ENCODE measurements at regions not wholly inside any gene's neighbourhood (a gene's known extent, or its start where the extent isn't known, plus 50 kb on each side); places are given as distances from the start of the nearest gene placed in this dataset.

DNA sequence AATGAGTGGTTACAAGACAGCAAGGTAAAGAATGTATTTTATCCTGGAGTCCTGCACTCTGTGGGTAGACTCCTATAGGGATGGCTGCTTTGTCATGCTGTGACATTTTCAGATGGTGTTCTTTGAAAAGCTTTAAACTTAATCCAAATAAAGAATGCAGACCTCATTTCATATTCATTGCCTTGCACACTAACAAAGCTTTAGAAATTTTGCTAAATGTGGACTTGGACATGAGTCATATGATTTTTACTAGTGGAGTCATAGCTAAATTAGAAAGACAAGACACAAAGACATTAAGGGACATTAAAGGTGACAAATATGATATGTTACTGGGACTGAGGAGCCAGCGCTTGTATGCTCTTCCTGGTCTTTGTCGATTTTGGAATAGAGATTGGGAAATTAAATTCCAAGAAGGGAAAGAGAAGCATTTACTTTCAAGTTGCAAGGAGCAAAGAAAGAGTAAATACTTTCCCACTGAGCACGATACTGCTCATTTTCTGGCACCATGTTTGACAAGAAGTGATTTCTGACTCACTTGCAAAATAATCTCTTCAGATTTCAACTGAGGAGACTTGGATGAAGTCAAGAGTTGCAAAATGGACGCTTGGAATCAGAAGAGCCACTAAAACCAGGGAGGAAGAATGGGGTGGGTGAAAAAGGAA lies 152.9 kb upstream of the MYOCD start:
- Histone ChIP-seq H3K4me3 (ENCODE audit: low read depth in 1 of 2, low read length in 2 of 2) (no peak overlapping the region), H3K27me3 (ENCODE audit: control insufficient read depth in 1 of 2, insufficient read depth in 2 of 2, low read length in 2 of 2) (no peaks in the 10 kb centered on the region), H3K27ac (ENCODE audit: low read depth, low read length) (no peak overlapping the region), H3K9me3 (ENCODE audit: low read length) (no peaks in the 10 kb centered on the region), H3K4me1 (ENCODE audit: insufficient read depth, low read length) (peaks cover 26% of the 10 kb centered on the region), H3K9ac (ENCODE audit: low read length) (no peak overlapping the region), H3K36me3 (ENCODE audit: insufficient read depth, low read length) (no peaks in the 10 kb centered on the region)

DNA sequence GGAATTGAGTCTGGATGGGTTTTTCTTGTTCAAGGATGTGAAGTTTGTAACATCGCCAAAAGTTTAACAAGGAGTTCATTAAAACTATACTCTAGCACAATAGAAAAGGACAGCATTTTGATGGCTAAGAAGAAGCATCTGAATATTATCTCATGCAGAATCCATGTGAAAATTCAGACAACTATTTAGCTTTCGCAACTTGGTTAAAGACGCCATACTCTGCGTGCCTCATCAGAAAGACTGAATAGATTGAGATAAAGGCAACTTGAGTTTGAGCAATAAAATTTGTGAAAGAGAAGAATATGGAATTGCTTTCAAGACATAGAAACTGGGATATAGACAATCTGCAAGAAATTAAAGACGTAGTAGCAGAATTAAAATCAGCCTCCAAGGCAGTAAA lies 151.1 kb upstream of the MYOCD start:
- Histone ChIP-seq H3K9ac (ENCODE audit: low read length) (no peak overlapping the region), H3K27ac (ENCODE audit: low read depth, low read length) (peak overlapping the region; percentile 5), H3K4me1 (ENCODE audit: insufficient read depth, low read length) (peaks cover 26% of the 10 kb centered on the region), H3K4me3 (ENCODE audit: low read depth in 1 of 2, low read length in 2 of 2) (no peak overlapping the region), H3K9me3 (ENCODE audit: low read length) (no peaks in the 10 kb centered on the region), H3K27me3 (ENCODE audit: control insufficient read depth in 1 of 2, insufficient read depth in 2 of 2, low read length in 2 of 2) (no peaks in the 10 kb centered on the region), H3K36me3 (ENCODE audit: insufficient read depth, low read length) (no peaks in the 10 kb centered on the region)

DNA sequence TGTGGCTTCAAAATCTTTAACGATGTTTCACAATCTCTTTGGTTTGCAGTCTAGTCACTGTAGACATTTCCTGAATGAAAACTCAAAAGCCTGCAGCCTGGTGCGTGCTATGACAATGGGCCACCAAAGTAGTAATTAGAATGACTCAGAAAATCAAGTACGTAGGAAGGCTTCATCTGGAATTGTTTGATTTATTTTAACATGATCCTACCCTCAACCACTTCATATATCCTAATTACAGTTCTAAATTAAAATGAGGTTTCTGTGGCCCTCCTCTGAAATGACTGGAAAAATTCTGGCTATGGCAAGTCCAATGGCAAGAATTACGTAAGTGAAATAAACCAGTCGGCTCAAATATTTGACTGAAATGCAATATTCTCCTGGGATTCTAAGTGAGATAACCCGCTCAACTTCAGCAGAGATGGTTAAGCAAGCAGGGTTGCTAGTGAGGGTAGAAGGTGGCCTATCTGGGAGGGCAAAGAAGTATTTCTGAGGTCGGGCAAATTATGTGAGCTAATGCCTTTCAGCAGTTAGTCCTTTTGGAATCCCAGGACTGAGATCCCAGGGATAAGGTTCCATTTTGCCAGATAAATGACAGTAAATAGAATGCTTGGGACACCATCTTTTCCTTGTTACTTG lies 145.6 kb upstream of the MYOCD start:
- Histone ChIP-seq H3K4me3 (ENCODE audit: low read depth in 1 of 2, low read length in 2 of 2) (no peak overlapping the region), H3K27ac (ENCODE audit: low read depth, low read length) (peak overlapping the region; percentile 38), H3K27me3 (ENCODE audit: control insufficient read depth in 1 of 2, insufficient read depth in 2 of 2, low read length in 2 of 2) (no peaks in the 10 kb centered on the region), H3K4me1 (ENCODE audit: insufficient read depth, low read length) (peaks cover 35% of the 10 kb centered on the region), H3K9me3 (ENCODE audit: low read length) (no peaks in the 10 kb centered on the region), H3K36me3 (ENCODE audit: insufficient read depth, low read length) (no peaks in the 10 kb centered on the region), H3K9ac (ENCODE audit: low read length) (no peak overlapping the region)

DNA sequence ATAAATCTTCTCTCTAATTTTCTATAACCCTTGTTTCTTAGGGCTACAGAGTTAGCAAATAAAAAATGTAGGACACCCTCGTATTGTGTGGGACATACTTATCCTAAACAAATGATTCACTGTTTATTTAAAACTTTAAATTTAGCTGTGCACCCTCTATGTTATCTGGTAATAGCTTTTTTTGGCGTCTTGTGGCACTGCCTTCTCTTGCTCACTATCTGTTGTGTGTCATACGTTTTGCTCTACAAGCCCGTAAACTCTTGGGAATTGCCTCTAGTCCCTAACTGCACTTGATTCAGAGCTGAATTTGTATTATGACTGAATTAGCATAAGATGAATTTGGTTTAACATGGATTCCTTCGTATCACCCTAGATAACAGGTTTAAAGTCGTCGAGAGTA lies 144.3 kb upstream of the MYOCD start:
- Histone ChIP-seq H3K4me1 (ENCODE audit: insufficient read depth, low read length) (peaks cover 29% of the 10 kb centered on the region), H3K4me3 (ENCODE audit: low read depth in 1 of 2, low read length in 2 of 2) (no peak overlapping the region), H3K27ac (ENCODE audit: low read depth, low read length) (peak overlapping the region; percentile 6), H3K36me3 (ENCODE audit: insufficient read depth, low read length) (no peaks in the 10 kb centered on the region), H3K9ac (ENCODE audit: low read length) (no peak overlapping the region), H3K27me3 (ENCODE audit: control insufficient read depth in 1 of 2, insufficient read depth in 2 of 2, low read length in 2 of 2) (no peaks in the 10 kb centered on the region), H3K9me3 (ENCODE audit: low read length) (no peaks in the 10 kb centered on the region)

DNA sequence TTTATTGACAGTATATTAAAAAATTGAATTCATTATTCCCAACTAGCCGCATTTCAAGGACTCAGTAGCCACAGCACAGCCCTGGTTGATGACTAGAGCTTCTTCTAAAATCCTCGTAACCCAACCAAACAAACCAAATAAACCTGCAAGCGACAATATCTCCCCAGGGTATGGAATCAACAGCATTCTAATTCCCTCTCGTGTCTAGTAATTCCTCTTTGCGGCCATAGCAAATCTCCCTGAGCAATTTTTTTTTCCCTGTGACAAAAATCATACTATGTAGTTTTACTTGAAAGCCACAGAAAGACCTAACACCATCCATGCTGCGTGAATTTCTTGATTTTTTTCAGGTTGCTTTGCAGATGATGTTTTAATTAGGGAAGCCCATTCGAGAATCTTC lies 143.4 kb upstream of the MYOCD start:
- H3K27me3 ChIP-seq (ENCODE audit: control insufficient read depth in 1 of 2, insufficient read depth in 2 of 2, low read length in 2 of 2): no peaks in the 10 kb centered on the region
- no peaks in the 10 kb centered on the region for H3K36me3 ChIP-seq (ENCODE audit: insufficient read depth, low read length)
- H3K9me3 ChIP-seq (ENCODE audit: low read length): no peaks in the 10 kb centered on the region
- no peak overlapping the region for H3K9ac ChIP-seq (ENCODE audit: low read length)
- H3K4me1 ChIP-seq (ENCODE audit: insufficient read depth, low read length): peaks cover 29% of the 10 kb centered on the region
- H3K4me3 ChIP-seq (ENCODE audit: low read depth in 1 of 2, low read length in 2 of 2): peak overlapping the region in 1 of 2 donors; percentile 36
- H3K27ac ChIP-seq (ENCODE audit: low read depth, low read length): peak overlapping the region; percentile 46

DNA sequence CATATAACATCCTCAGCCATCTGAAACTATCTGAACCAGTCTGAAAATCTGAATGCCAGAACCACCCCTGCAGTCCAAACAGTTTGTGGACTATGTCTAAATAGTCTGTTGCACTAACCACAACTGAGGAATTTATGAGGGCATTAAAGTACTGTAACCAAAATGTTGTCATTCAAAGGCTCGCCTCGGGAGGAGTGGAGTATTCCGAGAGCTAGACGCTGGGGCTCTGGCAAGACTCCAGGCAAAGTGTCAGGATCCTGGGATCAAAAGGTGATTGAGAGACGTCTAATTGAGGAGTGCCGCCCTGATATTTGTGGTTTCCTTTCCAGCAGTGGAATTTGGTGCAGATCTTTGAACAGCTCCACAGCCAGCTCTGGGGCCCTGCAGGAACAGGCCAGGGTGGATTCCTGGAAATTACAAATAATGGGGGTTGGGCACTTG lies 142.9 kb upstream of the MYOCD start:
- H3K9ac ChIP-seq (ENCODE audit: low read length): no peak overlapping the region
- peak overlapping the region in 1 of 2 donors; percentile 36 for H3K4me3 ChIP-seq (ENCODE audit: low read depth in 1 of 2, low read length in 2 of 2)
- H3K27ac ChIP-seq (ENCODE audit: low read depth, low read length): peak overlapping the region; percentile 46
- H3K9me3 ChIP-seq (ENCODE audit: low read length): no peaks in the 10 kb centered on the region
- no peaks in the 10 kb centered on the region for H3K27me3 ChIP-seq (ENCODE audit: control insufficient read depth in 1 of 2, insufficient read depth in 2 of 2, low read length in 2 of 2)
- peaks cover 29% of the 10 kb centered on the region for H3K4me1 ChIP-seq (ENCODE audit: insufficient read depth, low read length)
- no peaks in the 10 kb centered on the region for H3K36me3 ChIP-seq (ENCODE audit: insufficient read depth, low read length)

DNA sequence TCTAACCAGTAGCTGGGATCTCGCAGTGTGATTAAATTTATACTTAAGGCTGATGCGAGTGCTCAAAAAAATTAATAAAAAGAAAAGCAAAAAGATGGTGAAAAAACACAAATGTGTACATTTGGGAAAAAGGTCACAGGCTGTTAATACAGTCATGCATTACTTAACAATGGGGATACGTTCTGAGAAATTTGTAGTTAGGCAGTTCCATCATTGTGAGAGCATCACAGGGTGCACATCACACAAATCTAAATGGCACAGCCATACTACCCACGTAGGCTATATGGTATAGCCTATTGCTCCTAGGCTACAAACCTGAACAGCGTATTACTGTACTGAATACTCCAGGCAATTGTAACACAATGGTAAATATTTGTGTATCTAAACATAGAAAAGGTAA lies 142.4 kb upstream of the MYOCD start:
- H3K36me3 ChIP-seq (ENCODE audit: insufficient read depth, low read length): no peaks in the 10 kb centered on the region
- no peak overlapping the region for H3K9ac ChIP-seq (ENCODE audit: low read length)
- no peaks in the 10 kb centered on the region for H3K27me3 ChIP-seq (ENCODE audit: control insufficient read depth in 1 of 2, insufficient read depth in 2 of 2, low read length in 2 of 2)
- no peak overlapping the region for H3K27ac ChIP-seq (ENCODE audit: low read depth, low read length)
- H3K4me3 ChIP-seq (ENCODE audit: low read depth in 1 of 2, low read length in 2 of 2): no peak overlapping the region
- no peaks in the 10 kb centered on the region for H3K9me3 ChIP-seq (ENCODE audit: low read length)
- H3K4me1 ChIP-seq (ENCODE audit: insufficient read depth, low read length): peaks cover 29% of the 10 kb centered on the region

DNA sequence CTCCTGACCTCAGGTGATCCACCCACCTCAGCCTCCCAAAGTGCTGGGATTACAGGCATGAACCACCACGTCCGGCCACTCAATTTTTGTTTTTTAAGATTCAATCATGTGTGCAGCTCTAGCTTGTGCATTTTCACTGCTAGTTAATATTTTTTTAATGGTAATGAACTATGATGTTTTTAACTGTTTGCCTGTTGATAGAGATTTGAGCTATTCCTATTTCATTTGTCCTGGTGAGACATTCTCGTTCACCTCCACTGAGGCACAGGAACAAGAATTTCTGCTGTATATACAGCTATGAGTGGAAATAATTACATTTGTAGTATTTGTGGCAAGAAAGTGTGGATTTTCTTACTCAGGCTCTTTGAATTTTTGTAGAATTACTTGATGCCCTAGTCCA lies 137.7 kb upstream of the MYOCD start:
- Histone ChIP-seq H3K9me3 (ENCODE audit: low read length) (no peaks in the 10 kb centered on the region), H3K27me3 (ENCODE audit: control insufficient read depth in 1 of 2, insufficient read depth in 2 of 2, low read length in 2 of 2) (no peaks in the 10 kb centered on the region), H3K4me3 (ENCODE audit: low read depth in 1 of 2, low read length in 2 of 2) (no peak overlapping the region), H3K36me3 (ENCODE audit: insufficient read depth, low read length) (no peaks in the 10 kb centered on the region), H3K4me1 (ENCODE audit: insufficient read depth, low read length) (peaks cover 4% of the 10 kb centered on the region), H3K9ac (ENCODE audit: low read length) (no peak overlapping the region), H3K27ac (ENCODE audit: low read depth, low read length) (no peak overlapping the region)

DNA sequence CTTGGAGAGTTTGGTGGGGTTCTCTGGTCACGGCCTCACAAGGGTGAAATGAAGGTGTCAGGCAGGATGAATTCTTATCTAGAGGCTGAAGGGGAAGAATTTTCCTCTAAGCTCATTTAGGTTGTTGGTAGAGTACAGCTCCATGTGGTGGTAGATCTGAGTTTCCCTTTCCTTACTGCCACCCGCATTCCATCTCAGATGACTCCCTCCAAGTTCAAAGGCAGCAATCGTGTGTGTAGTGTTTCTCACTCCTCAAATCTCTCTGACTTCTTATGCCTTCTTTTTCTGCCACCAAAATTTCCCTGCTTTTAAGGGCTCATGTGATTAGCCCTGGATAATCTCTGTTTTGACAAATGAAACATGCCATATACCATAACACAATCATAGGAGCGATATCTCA lies 135.5 kb upstream of the MYOCD start:
- Histone ChIP-seq H3K9ac (ENCODE audit: low read length) (no peak overlapping the region), H3K36me3 (ENCODE audit: insufficient read depth, low read length) (no peaks in the 10 kb centered on the region), H3K4me3 (ENCODE audit: low read depth in 1 of 2, low read length in 2 of 2) (no peak overlapping the region), H3K27ac (ENCODE audit: low read depth, low read length) (no peak overlapping the region), H3K27me3 (ENCODE audit: control insufficient read depth in 1 of 2, insufficient read depth in 2 of 2, low read length in 2 of 2) (no peaks in the 10 kb centered on the region), H3K9me3 (ENCODE audit: low read length) (no peaks in the 10 kb centered on the region), H3K4me1 (ENCODE audit: insufficient read depth, low read length) (peaks cover under 1% of the 10 kb centered on the region)

DNA sequence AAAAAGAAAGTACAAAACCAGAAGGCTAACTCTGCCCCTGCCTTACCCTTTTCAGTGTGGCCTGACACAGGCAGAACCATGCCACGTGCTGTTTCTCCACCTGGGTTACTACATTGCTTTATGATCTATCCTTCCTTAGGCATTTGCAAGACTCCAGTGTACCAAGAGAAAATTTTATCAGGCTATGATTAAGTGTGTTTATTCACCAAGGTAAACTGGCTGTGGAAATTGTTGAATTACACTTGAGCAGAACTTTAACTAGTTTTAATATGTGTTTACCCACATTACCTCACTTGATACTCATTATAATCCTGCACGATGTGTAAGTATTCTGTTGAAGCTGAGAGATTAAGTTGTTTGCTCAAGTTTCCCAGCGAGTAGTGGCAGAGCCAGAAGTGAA lies 129.7 kb upstream of the MYOCD start:
- Histone ChIP-seq H3K4me3 (ENCODE audit: low read depth in 1 of 2, low read length in 2 of 2) (no peak overlapping the region), H3K4me1 (ENCODE audit: insufficient read depth, low read length) (peaks cover 6% of the 10 kb centered on the region), H3K9ac (ENCODE audit: low read length) (no peak overlapping the region), H3K27me3 (ENCODE audit: control insufficient read depth in 1 of 2, insufficient read depth in 2 of 2, low read length in 2 of 2) (no peaks in the 10 kb centered on the region), H3K27ac (ENCODE audit: low read depth, low read length) (peak overlapping the region; percentile 12), H3K9me3 (ENCODE audit: low read length) (no peaks in the 10 kb centered on the region), H3K36me3 (ENCODE audit: insufficient read depth, low read length) (no peaks in the 10 kb centered on the region)

DNA sequence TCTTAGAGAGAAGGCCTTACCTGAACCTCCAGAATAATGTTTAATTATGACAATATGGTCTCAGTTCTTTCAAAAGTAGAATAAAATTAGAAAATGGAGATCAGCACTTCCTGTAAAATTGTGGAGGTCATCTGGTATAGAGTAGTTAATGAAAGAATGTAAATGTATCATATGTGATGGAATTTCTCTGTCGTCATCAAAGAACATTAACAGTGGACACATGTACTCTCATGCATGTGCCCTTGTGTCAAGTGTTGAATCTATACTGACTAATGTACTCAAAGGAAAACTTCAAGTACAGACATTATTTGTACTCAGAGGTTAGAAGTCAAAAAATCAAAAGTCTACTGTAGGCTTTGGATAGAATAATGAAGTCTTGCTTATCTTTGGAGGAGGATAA lies 129.2 kb upstream of the MYOCD start:
- H3K4me1 ChIP-seq (ENCODE audit: insufficient read depth, low read length): peaks cover 6% of the 10 kb centered on the region
- H3K9me3 ChIP-seq (ENCODE audit: low read length): no peaks in the 10 kb centered on the region
- H3K9ac ChIP-seq (ENCODE audit: low read length): no peak overlapping the region
- H3K27me3 ChIP-seq (ENCODE audit: control insufficient read depth in 1 of 2, insufficient read depth in 2 of 2, low read length in 2 of 2): no peaks in the 10 kb centered on the region
- H3K36me3 ChIP-seq (ENCODE audit: insufficient read depth, low read length): no peaks in the 10 kb centered on the region
- peak overlapping the region; percentile 12 for H3K27ac ChIP-seq (ENCODE audit: low read depth, low read length)
- no peak overlapping the region for H3K4me3 ChIP-seq (ENCODE audit: low read depth in 1 of 2, low read length in 2 of 2)

DNA sequence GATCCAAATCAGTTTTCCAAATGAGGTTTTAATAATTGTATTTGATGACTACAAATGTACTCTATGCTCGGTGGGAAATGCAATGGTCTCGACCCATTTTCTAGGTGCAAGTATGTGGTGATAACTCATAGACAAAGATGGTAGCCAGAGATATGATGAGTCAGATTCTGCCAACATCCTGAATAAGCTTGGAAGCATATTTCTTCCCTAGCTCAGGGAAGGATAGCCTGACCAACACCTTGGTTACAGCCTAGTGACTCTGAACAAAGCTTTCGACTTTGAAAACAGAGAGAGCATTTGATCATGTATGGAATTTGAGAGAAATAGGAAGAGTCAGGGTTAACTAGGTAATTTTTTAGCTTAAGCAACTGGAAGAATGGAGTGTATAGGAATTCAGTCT lies 128.3 kb upstream of the MYOCD start:
- H3K9me3 ChIP-seq (ENCODE audit: low read length): no peaks in the 10 kb centered on the region
- H3K4me3 ChIP-seq (ENCODE audit: low read depth in 1 of 2, low read length in 2 of 2): no peak overlapping the region
- H3K27ac ChIP-seq (ENCODE audit: low read depth, low read length): no peak overlapping the region
- no peaks in the 10 kb centered on the region for H3K36me3 ChIP-seq (ENCODE audit: insufficient read depth, low read length)
- no peaks in the 10 kb centered on the region for H3K27me3 ChIP-seq (ENCODE audit: control insufficient read depth in 1 of 2, insufficient read depth in 2 of 2, low read length in 2 of 2)
- no peak overlapping the region for H3K9ac ChIP-seq (ENCODE audit: low read length)
- H3K4me1 ChIP-seq (ENCODE audit: insufficient read depth, low read length): peaks cover 6% of the 10 kb centered on the region

All from muscle layer of colon (tissue), 2 donors.